GM19099 (cell line): ENCODE measurements at regions not wholly inside any gene's neighbourhood (a gene's known extent, or its start where the extent isn't known, plus 50 kb on each side); places are given as distances from the start of the nearest gene placed in this dataset.

Source experiments
- POLR2A ChIP-seq: IDR thresholded peaks from 3 replicates; pipeline ENCODE4 v1.6.1; 2011; ENCODE audit warnings: low read depth; ENCODE audit not compliant: insufficient read length; ENCODE audit errors: extremely low read depth

DNA sequence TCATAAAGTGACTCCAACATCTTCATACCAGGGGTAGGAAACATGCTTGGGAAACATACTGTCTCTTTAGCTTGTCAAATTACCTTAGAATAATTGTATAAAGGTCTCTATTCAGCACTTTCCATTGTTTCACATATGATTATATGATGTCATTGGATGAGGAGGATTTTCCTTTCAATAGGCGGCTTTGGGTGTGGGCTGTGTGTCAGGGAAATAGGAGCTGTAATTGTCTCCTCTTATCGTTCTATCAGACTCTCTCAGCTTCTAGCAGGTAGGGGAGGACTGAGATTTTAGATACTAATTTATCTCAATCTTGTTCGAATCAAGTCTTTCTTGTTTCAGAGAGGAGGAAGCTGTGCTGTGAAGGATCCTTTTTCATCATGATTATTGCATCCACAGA, 179.4 kb upstream of the OLIG3 start:
- no peak for TF ChIP-seq POLR2A

GRCh38 chr6:137676888-137677287, 182.7 kb upstream of the OLIG3 start:
- no peak for TF ChIP-seq POLR2A

DNA sequence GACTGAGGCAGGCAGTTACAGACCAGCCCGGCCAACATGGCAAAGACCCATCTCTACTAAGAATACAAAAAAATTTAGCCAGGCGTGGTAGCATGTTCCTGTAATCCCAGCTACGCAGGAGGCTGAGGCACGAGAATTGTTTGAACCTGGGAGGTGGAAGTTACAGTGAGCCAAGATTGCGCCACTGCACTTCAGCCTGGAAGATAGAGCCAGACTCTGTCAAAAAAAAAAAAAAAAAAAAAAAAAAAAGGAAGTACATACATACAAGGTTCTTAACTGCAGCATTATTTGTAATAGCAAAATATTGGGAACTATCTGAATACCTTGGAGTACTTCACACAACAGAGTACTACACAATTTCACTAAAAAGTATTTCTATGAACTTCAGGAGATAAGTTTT, 183.5 kb upstream of the OLIG3 start:
- no peak for TF ChIP-seq POLR2A

DNA sequence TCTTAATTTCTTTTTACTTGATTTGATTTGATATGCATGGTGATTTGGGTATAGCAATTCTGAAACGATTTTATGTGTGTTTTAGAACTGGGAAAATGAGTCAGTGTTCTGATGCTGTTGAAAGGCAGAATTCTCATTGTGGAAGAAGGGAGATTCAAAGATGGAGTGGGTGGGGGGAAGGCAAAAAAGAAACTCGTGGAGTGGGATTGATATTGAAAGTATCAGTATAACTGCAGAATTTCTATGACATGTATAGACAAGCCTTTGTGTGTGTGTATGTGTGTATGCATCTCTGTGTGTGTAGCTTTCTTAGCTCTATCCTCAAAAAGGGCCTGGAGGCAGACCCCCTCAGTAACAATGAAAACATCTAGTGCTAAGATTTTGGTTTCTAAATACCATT, 184.3 kb upstream of the OLIG3 start:
- TF ChIP-seq POLR2A, result no peak

DNA sequence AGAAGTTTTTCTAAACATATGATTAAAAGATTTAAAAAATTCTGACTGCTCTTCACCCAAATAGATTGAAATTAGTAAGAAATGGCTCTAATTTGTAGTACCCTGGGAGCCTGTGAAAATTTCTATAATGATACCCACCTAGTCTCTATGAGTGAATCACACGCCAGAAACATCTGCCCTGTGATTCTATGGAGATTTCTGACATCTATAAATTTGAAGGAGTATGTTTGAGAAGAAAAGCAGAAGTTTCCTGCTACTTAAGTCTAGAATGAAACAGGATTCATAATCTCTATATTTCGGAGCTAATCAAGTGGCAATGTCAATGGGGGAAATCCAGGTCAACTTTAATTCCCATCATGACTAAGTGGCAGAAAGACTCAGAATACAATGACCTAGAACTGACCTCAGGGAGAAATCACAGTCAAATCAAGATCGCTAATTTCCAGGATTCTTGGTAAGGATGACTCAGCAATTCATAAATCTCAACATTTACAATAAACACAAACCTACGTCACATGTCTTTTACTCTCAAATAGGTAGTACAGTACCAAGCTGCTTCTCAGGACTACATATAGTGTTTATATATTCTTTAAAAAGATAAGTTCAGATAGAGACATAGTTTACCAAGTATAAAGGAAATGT, 186.2 kb upstream of the TNFAIP3 start:
- TF ChIP-seq POLR2A, result no peak

DNA sequence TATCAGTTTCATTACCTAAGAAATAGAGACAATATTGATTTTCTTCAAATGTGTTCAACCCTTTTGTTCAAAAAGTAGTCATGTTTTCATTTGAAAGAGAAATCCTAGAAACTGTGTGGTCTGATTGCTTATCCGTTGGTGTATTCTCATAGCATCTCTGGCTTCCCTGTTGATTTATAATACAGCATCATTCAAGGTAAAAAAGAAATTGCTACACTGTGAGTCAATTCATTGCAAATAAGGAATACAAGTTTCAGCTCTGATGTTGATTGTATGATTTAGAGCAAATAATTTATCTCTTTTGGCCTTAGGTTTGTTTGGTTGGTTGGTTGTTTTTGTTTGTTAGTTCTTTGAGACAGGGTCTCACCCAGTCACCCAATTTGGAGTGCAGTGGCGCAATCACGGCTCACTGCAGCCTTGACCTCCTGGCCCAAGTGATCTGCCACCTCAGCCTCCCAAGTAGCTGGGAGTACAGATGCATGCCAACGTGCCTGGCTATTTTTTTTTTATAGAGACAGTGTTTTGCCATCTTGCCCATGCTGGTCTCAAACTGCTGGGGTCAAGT, 185.5 kb upstream of the TNFAIP3 start:
- no peak for TF ChIP-seq POLR2A

DNA sequence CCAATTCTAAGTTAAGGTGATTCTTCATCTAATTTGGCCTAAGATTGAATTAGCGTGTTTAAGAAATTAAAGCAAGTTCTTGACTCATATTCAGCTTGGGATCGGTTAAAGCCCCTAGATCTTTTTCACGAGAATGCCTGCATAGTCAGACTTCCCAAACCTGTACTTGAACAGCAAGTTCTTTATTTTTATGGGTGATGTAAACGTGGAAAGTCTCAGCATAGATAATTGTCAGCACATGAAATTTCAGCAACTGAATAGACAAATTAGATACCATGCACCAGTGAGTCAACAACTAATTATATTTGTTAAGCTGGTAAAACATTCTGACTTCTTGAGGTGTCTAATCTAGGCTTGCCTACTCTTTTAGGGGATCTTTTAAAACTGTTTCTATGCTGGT, 183.1 kb upstream of the TNFAIP3 start:
- no peak for TF ChIP-seq POLR2A

- TF ChIP-seq POLR2A, result no peak
These were observed 181.2 kb upstream of the TNFAIP3 start for GRCh38 chr6:137685798-137686375.

DNA sequence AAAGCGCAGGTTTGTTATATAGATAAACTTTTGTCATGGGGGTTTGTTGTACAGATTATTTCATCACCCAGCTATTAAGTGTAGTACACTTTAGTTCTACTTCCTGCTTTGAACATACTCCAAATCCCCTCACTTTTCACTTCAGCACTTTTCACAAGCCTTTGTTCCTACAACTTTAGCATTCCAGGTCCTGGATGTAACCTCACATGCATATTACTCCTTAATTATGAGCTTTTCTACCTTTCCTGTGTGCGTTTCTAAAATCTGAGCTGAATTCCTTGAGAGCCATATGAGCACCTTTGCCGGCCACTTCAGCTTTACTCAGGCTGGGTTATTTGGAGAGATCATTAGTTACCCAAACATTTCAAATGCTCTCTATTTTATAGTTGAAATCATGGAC, 179.2 kb upstream of the TNFAIP3 start:
- TF ChIP-seq POLR2A, result no peak

DNA sequence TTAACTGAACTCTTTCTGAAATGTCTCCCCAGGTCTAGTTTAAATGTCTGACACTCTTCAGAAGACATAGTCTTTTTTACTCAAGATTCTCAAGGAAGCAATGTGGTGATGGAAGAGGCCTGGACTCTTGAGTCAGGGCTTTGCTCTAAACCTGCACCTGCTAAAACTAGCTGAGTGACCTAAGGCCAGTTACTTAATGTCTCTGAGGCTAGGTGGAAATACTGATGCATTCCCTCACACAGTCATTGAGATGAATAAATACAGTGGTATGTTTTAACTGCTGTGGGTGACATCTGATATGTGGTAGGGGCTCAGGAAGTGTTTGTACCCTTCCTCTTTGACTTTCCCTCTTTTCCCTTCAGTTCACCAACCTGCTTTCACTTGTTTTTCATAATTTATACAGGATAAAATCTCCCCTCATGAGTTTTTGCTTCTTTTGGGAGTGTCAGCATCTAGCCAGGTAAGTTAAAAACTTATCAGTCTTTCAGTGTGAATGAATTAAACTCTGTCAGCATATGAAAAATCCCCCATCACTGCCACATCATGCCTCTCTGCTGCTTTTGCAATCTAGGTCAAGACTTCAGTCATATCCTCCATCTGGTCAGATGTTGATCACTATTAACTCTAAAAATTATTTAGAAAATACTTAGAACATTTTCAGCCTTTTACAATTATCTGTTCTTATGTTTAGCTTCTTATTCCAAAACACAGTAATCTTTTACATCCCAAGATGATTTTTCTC, 178.7 kb upstream of the TNFAIP3 start:
- no peak for TF ChIP-seq POLR2A

DNA sequence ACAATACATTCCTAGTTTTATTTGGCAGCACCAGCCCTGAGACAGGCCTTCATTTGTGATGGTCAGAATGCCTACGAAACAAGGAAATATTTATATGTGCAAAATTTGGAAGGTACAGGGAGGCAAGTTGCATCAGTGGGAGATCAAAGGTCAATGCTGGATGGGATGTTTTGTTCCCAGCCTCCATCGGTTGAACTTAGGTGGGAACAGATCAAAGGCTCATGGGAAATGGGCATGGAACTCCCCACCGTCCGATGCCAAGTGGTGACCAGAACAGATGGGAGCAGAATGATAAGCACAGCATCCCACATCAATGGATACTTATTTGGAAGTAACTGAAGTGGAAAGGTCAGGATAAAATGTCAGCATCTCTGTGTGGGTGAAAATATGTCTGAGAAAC, 177.7 kb upstream of the TNFAIP3 start:
- no peak for TF ChIP-seq POLR2A

GRCh38 chr6:137690034-137690433, 177.0 kb upstream of the TNFAIP3 start:
- TF ChIP-seq POLR2A, result no peak

DNA sequence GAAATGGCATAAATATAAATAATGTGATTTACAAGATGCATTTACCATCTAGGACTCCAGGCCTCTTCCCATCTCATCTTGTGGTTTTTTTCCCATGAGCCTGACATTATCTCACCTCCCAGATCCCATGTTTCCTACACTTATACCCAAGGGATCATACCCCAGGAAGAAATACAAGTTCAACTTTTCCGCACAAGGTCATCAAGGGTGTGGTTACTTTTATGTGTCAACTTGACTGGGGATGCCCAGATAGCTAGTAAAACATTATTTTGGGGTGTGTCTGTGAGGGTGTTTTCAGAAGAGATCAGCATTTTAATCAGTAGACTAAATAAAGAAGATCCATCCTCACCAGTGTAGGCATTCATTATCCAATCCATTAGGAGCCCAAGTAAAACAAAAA, 176.3 kb upstream of the TNFAIP3 start:
- no peak for TF ChIP-seq POLR2A

DNA sequence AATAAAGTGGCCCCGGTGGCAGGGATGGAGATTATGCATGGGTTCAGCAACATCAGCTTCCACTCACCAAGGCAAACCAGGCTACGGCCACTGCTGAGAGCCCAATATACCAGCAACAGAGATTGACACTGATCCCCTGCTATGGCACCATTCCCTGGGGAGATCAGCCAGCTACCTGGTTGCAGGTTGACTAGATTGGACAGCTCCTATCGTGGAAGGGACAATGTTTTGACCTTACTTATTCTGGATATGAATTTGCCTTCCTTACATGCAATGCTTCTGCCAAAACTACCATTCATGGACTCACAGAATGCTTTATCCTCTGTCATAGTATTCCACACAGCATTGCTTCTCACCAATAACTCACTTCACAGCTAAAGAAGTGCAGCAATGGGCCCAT, 174.8 kb upstream of the TNFAIP3 start:
- no peak for TF ChIP-seq POLR2A

DNA sequence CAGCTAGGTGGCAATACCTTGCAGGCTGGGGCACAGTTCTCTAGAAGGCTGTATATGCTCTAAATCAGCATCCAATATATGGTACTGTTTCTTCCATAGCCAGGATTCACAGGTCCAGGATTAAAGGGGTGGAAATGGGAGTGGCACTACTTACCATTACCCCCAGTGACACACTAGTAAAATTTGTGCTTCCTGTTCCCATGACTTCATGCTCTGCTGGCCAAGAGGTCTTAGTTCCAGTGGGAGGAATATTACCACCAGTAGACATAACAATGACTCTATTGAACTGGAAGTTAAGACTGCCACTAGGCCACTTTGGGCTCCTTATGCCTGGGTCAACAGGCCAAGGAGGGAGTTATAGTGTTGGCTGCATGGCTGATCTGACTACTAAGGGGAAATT, 174.3 kb upstream of the TNFAIP3 start:
- TF ChIP-seq POLR2A, result no peak

- TF ChIP-seq POLR2A, result no peak
These were observed 173.3 kb upstream of the TNFAIP3 start for GRCh38 chr6:137693711-137694110.
